ENCODE measurements at regions not wholly inside any gene's neighbourhood (a gene's known extent, or its start where the extent isn't known, plus 50 kb on each side); places are given as distances from the start of the nearest gene placed in this dataset.

- no peak overlapping the region for H3K4me3 ChIP-seq (ENCODE audit: low read length)
- H4K20me1 ChIP-seq (ENCODE audit: insufficient read depth), result no peaks in the 10 kb centered on the region
- H3K79me2 ChIP-seq (replicated peaks; ENCODE audit: insufficient read depth, low read length), result no peaks in the 10 kb centered on the region
- TF ChIP-seq MXI1 (conservative IDR thresholded peaks at IDR 0.05; ENCODE audit: poor library complexity, severe bottlenecking) (no peak), TAF1 (IDR thresholded peaks at IDR 0.05; ENCODE audit: low read depth) (no peak), REST (IDR thresholded peaks at IDR 0.05; ENCODE audit: borderline replicate concordance) (no peak), POLR2AphosphoS5 (IDR thresholded peaks at IDR 0.05) (no peak), RAD21 (conservative IDR thresholded peaks at IDR 0.05) (no peak), EZH2 (IDR thresholded peaks at IDR 0.05; ENCODE audit: borderline replicate concordance, insufficient read depth, low read length, poor library complexity, severe bottlenecking) (no peak), CTCF (IDR thresholded peaks at IDR 0.05; ENCODE audit: poor library complexity, severe bottlenecking) (no peak), SMC3 (conservative IDR thresholded peaks at IDR 0.05; ENCODE audit: poor library complexity) (no peak), EP300 (conservative IDR thresholded peaks at IDR 0.05; ENCODE audit: poor library complexity, severe bottlenecking) (no peak)
- no peak overlapping the region for H3K4me2 ChIP-seq (ENCODE audit: low read length)
- no peaks in the 10 kb centered on the region for H3F3A ChIP-seq (ENCODE audit: insufficient read depth, low read length, poor library complexity, severe bottlenecking)
- H3K36me3 ChIP-seq (ENCODE audit: insufficient read depth, low read length), result no peaks in the 10 kb centered on the region
- H3K27me3 ChIP-seq (ENCODE audit: insufficient read depth, low read depth, low read length), result no peaks in the 10 kb centered on the region
- no peak overlapping the region for H3K9ac ChIP-seq (ENCODE audit: low read length)
- H2AFZ ChIP-seq (ENCODE audit: low read depth, low read length), result no peak overlapping the region
- H3K27ac ChIP-seq (ENCODE audit: low read length), result no peak overlapping the region
- no peaks in the 10 kb centered on the region for H3K9me2 ChIP-seq (ENCODE audit: insufficient read depth, low read length)
- H3K9me3 ChIP-seq (ENCODE audit: low read length), result no peaks in the 10 kb centered on the region
Measured at GRCh38 chr18:6604573-6604941, 125.0 kb upstream of the ARHGAP28 start.

- H4K20me1 ChIP-seq (ENCODE audit: insufficient read depth), result no peaks in the 10 kb centered on the region
- H3K9ac ChIP-seq (ENCODE audit: low read length), result no peak overlapping the region
- H2AFZ ChIP-seq (ENCODE audit: low read depth, low read length), result no peak overlapping the region
- H3K4me3 ChIP-seq (ENCODE audit: low read length), result no peak overlapping the region
- no peak overlapping the region for H3K27ac ChIP-seq (ENCODE audit: low read length)
- H3K79me2 ChIP-seq (replicated peaks; ENCODE audit: insufficient read depth, low read length), result no peaks in the 10 kb centered on the region
- H3K9me3 ChIP-seq (ENCODE audit: low read length), result no peaks in the 10 kb centered on the region
- H3K27me3 ChIP-seq (ENCODE audit: insufficient read depth, low read depth, low read length), result no peaks in the 10 kb centered on the region
- H3K36me3 ChIP-seq (ENCODE audit: insufficient read depth, low read length), result no peaks in the 10 kb centered on the region
- no peaks in the 10 kb centered on the region for H3K9me2 ChIP-seq (ENCODE audit: insufficient read depth, low read length)
- H3F3A ChIP-seq (ENCODE audit: insufficient read depth, low read length, poor library complexity, severe bottlenecking), result no peaks in the 10 kb centered on the region
- H3K4me2 ChIP-seq (ENCODE audit: low read length), result no peak overlapping the region
- TF ChIP-seq POLR2AphosphoS5 (IDR thresholded peaks at IDR 0.05) (no peak), CTCF (IDR thresholded peaks at IDR 0.05; ENCODE audit: poor library complexity, severe bottlenecking) (no peak), TAF1 (IDR thresholded peaks at IDR 0.05; ENCODE audit: low read depth) (no peak), REST (IDR thresholded peaks at IDR 0.05; ENCODE audit: borderline replicate concordance) (no peak), RAD21 (conservative IDR thresholded peaks at IDR 0.05) (no peak), MXI1 (conservative IDR thresholded peaks at IDR 0.05; ENCODE audit: poor library complexity, severe bottlenecking) (no peak), EP300 (conservative IDR thresholded peaks at IDR 0.05; ENCODE audit: poor library complexity, severe bottlenecking) (no peak), SMC3 (conservative IDR thresholded peaks at IDR 0.05; ENCODE audit: poor library complexity) (no peak), EZH2 (IDR thresholded peaks at IDR 0.05; ENCODE audit: borderline replicate concordance, insufficient read depth, low read length, poor library complexity, severe bottlenecking) (no peak)
Measured at GRCh38 chr18:6605115-6605869, 124.2 kb upstream of the ARHGAP28 start.

All from neural cell (in vitro differentiated cells).